H1 (cell line): ENCODE measurements at regions not wholly inside any gene's neighbourhood (a gene's known extent, or its start where the extent isn't known, plus 50 kb on each side); places are given as distances from the start of the nearest gene placed in this dataset.

Source experiments
- CTCF ChIA-PET: fragments of 300-600 bp; sonication (Branson Sonifier 250); formaldehyde crosslinking; loops from one replicate; lab custom pipeline; 2021; ENCODE audit not compliant: partially characterized antibody; lab: Charles Lee
- POLR2A ChIA-PET: fragments of 300-600 bp; sonication (Branson Sonifier 250); formaldehyde crosslinking; loops from one replicate; lab custom pipeline; 2021; ENCODE audit warnings: inconsistent platforms; ENCODE audit not compliant: partially characterized antibody; lab: Charles Lee
- DNase-seq, 2 experiments: peaks; one replicate each; pipeline versions ENCODE4 v3.0.0 to v3.0.0-alpha.2; 2010 to 2022; ENCODE audit warnings: low spot score in 2 of 2, low read depth in 1 of 2, mixed read lengths in 1 of 2
- FAIRE-seq: peaks from 2 replicates; lab custom pipeline; 2011; peaks lifted over from hg19 to GRCh38; lab: Jason Lieb, UNC
- H2AFZ ChIP-seq: 2 replicates; pipeline ENCODE4 v1.8.1; 2012; ENCODE audit warnings: low read length, inconsistent platforms
- H2AK5ac ChIP-seq: 2 replicates; pipeline ENCODE4 v1.6.1; 2013; ENCODE audit warnings: low read depth, low read length
- H2BK120ac ChIP-seq: replicated peaks from 2 replicates; pipeline ENCODE3; 2013; ENCODE audit warnings: low read depth, low read length, inconsistent platforms
- H2BK12ac ChIP-seq: 2 replicates; pipeline ENCODE4 v1.6.1; 2013; ENCODE audit warnings: low read depth, low read length
- H2BK15ac ChIP-seq: 2 replicates; pipeline ENCODE4 v1.6.1; 2013; ENCODE audit warnings: low read length
- H2BK20ac ChIP-seq: 2 replicates; pipeline ENCODE4 v1.6.1; 2013; ENCODE audit warnings: low read length
- H2BK5ac ChIP-seq: 2 replicates; pipeline ENCODE4 v1.6.1; 2013; ENCODE audit warnings: low read depth, low read length
- H3K14ac ChIP-seq: 2 replicates; pipeline ENCODE4 v1.6.1; 2013; ENCODE audit warnings: inconsistent platforms; ENCODE audit not compliant: insufficient read length
- H3K18ac ChIP-seq: 2 replicates; pipeline ENCODE4 v1.6.1; 2013; ENCODE audit warnings: low read length; ENCODE audit errors: extremely low read depth
- H3K23ac ChIP-seq: 2 replicates; pipeline ENCODE4 v1.6.1; 2013; ENCODE audit warnings: inconsistent platforms; ENCODE audit not compliant: insufficient read length
- H3K23me2 ChIP-seq: 2 replicates; pipeline ENCODE4 v1.6.1; 2013; ENCODE audit warnings: low read depth, low read length
- H3K27ac ChIP-seq: 2 replicates; pipeline ENCODE4 v1.6.1; 2011; ENCODE audit warnings: low read depth, low read length, inconsistent platforms
- H3K27me3 ChIP-seq, 4 experiments: replicated peaks in 1 of 4; 1 replicate in 1 of 4; 2 replicates in 3 of 4; pipeline versions ENCODE4 v1.6.1 to v1.8.1; 2011 to 2013; ENCODE audit warnings: low read length in 3 of 4, mild to moderate bottlenecking in 3 of 4, inconsistent platforms in 2 of 4, mixed read lengths in 2 of 4, moderate library complexity in 1 of 4; ENCODE audit not compliant: control insufficient read depth in 3 of 4, insufficient read depth in 3 of 4; ENCODE audit errors: extremely low read depth in 1 of 4
- H3K36me3 ChIP-seq, 4 experiments: 2 replicates each; pipeline versions ENCODE4 v1.6.1 to v1.8.1; 2011 to 2013; ENCODE audit warnings: mild to moderate bottlenecking in 4 of 4, low read length in 3 of 4, moderate library complexity in 2 of 4, control low read depth in 1 of 4, inconsistent platforms in 1 of 4; ENCODE audit not compliant: insufficient read depth in 4 of 4, control insufficient read depth in 2 of 4
- H3K4ac ChIP-seq: replicated peaks from 2 replicates; pipeline ENCODE3; 2013; ENCODE audit warnings: low read length, low read depth, mixed read lengths, inconsistent platforms; ENCODE audit not compliant: insufficient read length
- H3K4me1 ChIP-seq, 4 experiments: replicated peaks in 1 of 4; 1 replicate in 1 of 4; 2 replicates in 3 of 4; pipeline versions ENCODE4 v1.6.1 to v1.8.1; 2011 to 2013; ENCODE audit warnings: low read length in 3 of 4, inconsistent platforms in 2 of 4, mixed read lengths in 1 of 4; ENCODE audit not compliant: insufficient read depth in 4 of 4, control insufficient read depth in 3 of 4
- H3K4me2 ChIP-seq, 2 experiments: 2 replicates each; pipeline versions ENCODE4 v1.6.1 to v1.8.1; 2011 to 2013; ENCODE audit warnings: low read depth in 2 of 2, low read length in 2 of 2, control low read depth in 1 of 2, inconsistent platforms in 1 of 2, mild to moderate bottlenecking in 1 of 2; ENCODE audit not compliant: insufficient read depth in 1 of 2
- H3K4me3 ChIP-seq, 4 experiments: fragments of 200-600, 300-600 bp in 1 of 4; sonication (generic), shearing (Covaris generic), sonication (Bioruptor Twin) in 1 of 4; 2 replicates each; pipeline versions ENCODE4 v1.5.1 to v1.8.1; 2011 to 2016; ENCODE audit warnings: low read length in 4 of 4, low read depth in 3 of 4, control low read depth in 2 of 4, inconsistent platforms in 2 of 4, mild to moderate bottlenecking in 2 of 4, mixed read lengths in 1 of 4, moderate library complexity in 1 of 4; ENCODE audit not compliant: insufficient read depth in 2 of 4; ENCODE audit errors: extremely low read depth in 1 of 4
- H3K56ac ChIP-seq: replicated peaks from 2 replicates; pipeline ENCODE3; 2013; ENCODE audit warnings: low read depth, mild to moderate bottlenecking, mixed read lengths, low read length, inconsistent platforms; ENCODE audit not compliant: insufficient read length
- H3K79me1 ChIP-seq: 2 replicates; pipeline ENCODE4 v1.6.1; 2013; ENCODE audit warnings: low read depth, low read length, control low read depth
- H3K79me2 ChIP-seq, 2 experiments: 2 replicates each; pipeline versions ENCODE4 v1.6.1 to v1.8.1; 2012 to 2013; ENCODE audit warnings: low read length in 2 of 2, mild to moderate bottlenecking in 2 of 2, inconsistent platforms in 1 of 2; ENCODE audit not compliant: insufficient read depth in 2 of 2, control insufficient read depth in 1 of 2
- H3K9ac ChIP-seq, 4 experiments: replicated peaks in 1 of 4; 1 replicate in 1 of 4; 2 replicates in 3 of 4; pipeline versions ENCODE4 v1.6.1 to v1.8.1; 2011 to 2013; ENCODE audit warnings: low read depth in 3 of 4, low read length in 3 of 4, control low read depth in 2 of 4, mild to moderate bottlenecking in 2 of 4, moderate library complexity in 2 of 4, inconsistent platforms in 1 of 4; ENCODE audit errors: extremely low read depth in 1 of 4
- H3K9me3 ChIP-seq, 2 experiments: 2 replicates each; pipeline versions ENCODE4 v1.6.1 to v1.8.1; 2012 to 2013; ENCODE audit warnings: mild to moderate bottlenecking in 2 of 2, moderate library complexity in 2 of 2, control low read depth in 1 of 2, inconsistent platforms in 1 of 2, low read depth in 1 of 2, low read length in 1 of 2, mixed read lengths in 1 of 2; ENCODE audit not compliant: insufficient read depth in 2 of 2
- H4K20me1 ChIP-seq, 2 experiments: replicated peaks in 1 of 2; 2 replicates each; pipeline versions ENCODE3 to v1.8.1; 2011 to 2013; ENCODE audit warnings: inconsistent platforms in 2 of 2, low read length in 2 of 2, mild to moderate bottlenecking in 1 of 2; ENCODE audit not compliant: insufficient read depth in 2 of 2, control insufficient read depth in 1 of 2
- H4K5ac ChIP-seq: 2 replicates; pipeline ENCODE4 v1.6.1; 2013; ENCODE audit warnings: low read length, low read depth, mixed read lengths, inconsistent platforms; ENCODE audit not compliant: insufficient read length
- H4K8ac ChIP-seq: 2 replicates; pipeline ENCODE4 v1.8.0; 2013; ENCODE audit warnings: mild to moderate bottlenecking, moderate library complexity, low read length, inconsistent platforms; ENCODE audit not compliant: insufficient read depth; ENCODE audit errors: extremely low read depth
- H4K91ac ChIP-seq: replicated peaks from 2 replicates; pipeline ENCODE3; 2013; ENCODE audit warnings: low read length, mixed read lengths, inconsistent platforms; ENCODE audit not compliant: insufficient read length
- CBX8 ChIP-seq: fragments of 300-800, 300-1000 bp; sonication (generic); IDR thresholded peaks from 2 replicates; pipeline ENCODE4 v1.7.1; 2016; ENCODE audit warnings: low read depth, low read length, borderline replicate concordance
- KDM5A ChIP-seq: fragments of 200-600 bp; IDR thresholded peaks from 2 replicates; pipeline ENCODE4 v1.7.1; 2012; ENCODE audit warnings: mild to moderate bottlenecking, low read length, inconsistent platforms, mixed read lengths
- MAX ChIP-seq: IDR thresholded peaks from 2 replicates; pipeline ENCODE4 v1.6.1; 2012; ENCODE audit warnings: inconsistent platforms
- POLR2AphosphoS5 ChIP-seq: IDR thresholded peaks from 2 replicates; pipeline ENCODE4 v1.6.1; 2011; ENCODE audit warnings: low read depth, low read length
- POU5F1 ChIP-seq: IDR thresholded peaks from 2 replicates; pipeline ENCODE4 v1.6.1; 2011; ENCODE audit warnings: low read depth, mild to moderate bottlenecking, low read length, moderate library complexity
- RNF2 ChIP-seq: fragments of 200-900, 300-1000 bp; sonication (generic); IDR thresholded peaks from 2 replicates; pipeline ENCODE4 v1.7.1; 2016; ENCODE audit warnings: borderline replicate concordance, low read depth, mild to moderate bottlenecking, antibody characterized with exemption, low read length; ENCODE audit not compliant: poor library complexity, severe bottlenecking; ENCODE audit errors: missing control alignments
- SIX5 ChIP-seq: IDR thresholded peaks from 2 replicates; pipeline ENCODE4 v1.6.1; 2011; ENCODE audit warnings: mild to moderate bottlenecking, low read depth, low read length
- SRF ChIP-seq: IDR thresholded peaks from 2 replicates; pipeline ENCODE4 v1.6.1; 2011; ENCODE audit warnings: mild to moderate bottlenecking, low read depth, low read length, moderate library complexity
- TAF7 ChIP-seq: optimal IDR thresholded peaks from 2 replicates; pipeline ENCODE3; 2011; ENCODE audit warnings: low read depth, mild to moderate bottlenecking, inconsistent platforms, low read length, moderate library complexity, borderline replicate concordance
- WGBS, 2 experiments: shearing (Covaris generic) in 1 of 2; methylation state at CpG; one replicate each; pipeline versions ENCODE4 v1.1.6 to v1.1.7; 2013 to 2015; ENCODE audit warnings: low lambda C conversion rate in 2 of 2, mixed read lengths in 2 of 2, inconsistent platforms in 1 of 2, low coverage in 1 of 2, missing lambda C conversion rate in 1 of 2; ENCODE audit not compliant: insufficient replicate concordance in 2 of 2, insufficient coverage in 1 of 2, insufficient read length in 1 of 2; ENCODE audit errors: extremely low coverage in 1 of 2, missing lambda C conversion rate in 1 of 2; 5-methylcytosine and 5-hydroxymethylcytosine counted together

GRCh38 chr13:80684217-80684991, 343.5 kb upstream of the SPRY2 start:
- H2BK15ac ChIP-seq: no peak overlapping the region
- 59 to 100% methylated on average over 1 to 2 of the region's 2 CpGs for WGBS, 2 experiments
- FAIRE-seq (no peak), DNase-seq (no peak)
- H3K4me2 ChIP-seq: no peak overlapping the region; a peak in 1 of 4 replicates
- CTCF ChIA-PET: no interaction called here
- no peaks in the 10 kb centered on the region for H4K20me1 ChIP-seq
- no peaks in the 10 kb centered on the region for H3K79me2 ChIP-seq
- no peak overlapping the region for H3K18ac ChIP-seq
- H2AFZ ChIP-seq: peak overlapping the region; percentile 73; the same call in 1 of the 2 replicates
- POLR2A ChIA-PET: no interaction called here
- peaks cover 3 to 5% of the 10 kb centered on the region in 2 experiments; a peak in 1 of 4 replicates for H3K9me3 ChIP-seq
- no peak overlapping the region for H4K91ac ChIP-seq
- H3K4ac ChIP-seq: no peak overlapping the region
- peaks cover 2% of the 10 kb centered on the region; the same call in 1 of the 2 replicates for H3K23me2 ChIP-seq
- no peak overlapping the region for H3K14ac ChIP-seq
- no peaks in the 10 kb centered on the region for H3K36me3 ChIP-seq
- H3K56ac ChIP-seq: no peak overlapping the region
- no peak overlapping the region for H2BK12ac ChIP-seq
- H2AK5ac ChIP-seq: no peak overlapping the region
- H2BK120ac ChIP-seq: no peak overlapping the region
- no peak overlapping the region; a peak in 1 of 8 replicates for H3K4me3 ChIP-seq
- no peak overlapping the region for H3K27ac ChIP-seq
- H3K4me1 ChIP-seq: no peaks in the 10 kb centered on the region
- H4K8ac ChIP-seq: no peak overlapping the region
- H4K5ac ChIP-seq: no peak overlapping the region
- no peak overlapping the region for H3K9ac ChIP-seq
- TF ChIP-seq RNF2: no peak
- no peak for TF ChIP-seq SRF
- TF ChIP-seq KDM5A: no peak
- no peak for TF ChIP-seq TAF7
- no peak for TF ChIP-seq SIX5
- no peak for TF ChIP-seq MAX
- no peak for TF ChIP-seq POLR2AphosphoS5
- TF ChIP-seq CBX8: no peak
- no peak for TF ChIP-seq POU5F1
- H2BK20ac ChIP-seq: no peak overlapping the region
- H3K23ac ChIP-seq: no peak overlapping the region
- no peaks in the 10 kb centered on the region for H3K27me3 ChIP-seq
- no peaks in the 10 kb centered on the region for H3K79me1 ChIP-seq
- no peak overlapping the region for H2BK5ac ChIP-seq
